SK-N-SH (cell line): ENCODE measurements at regions not wholly inside any gene's neighbourhood (a gene's known extent, or its start where the extent isn't known, plus 50 kb on each side); places are given as distances from the start of the nearest gene placed in this dataset.
"Not testable (repeated sequence)": the region's sequence is repeated elsewhere in the genome, so short reads cannot be mapped to it uniquely, and the experiment has no call there.

Experiments
- CTCF ChIA-PET: fragments of 300-600, 350-600 bp; formaldehyde crosslinking; extraction: SDS; loops from one replicate; lab custom pipeline; 2021; lab: Yijun Ruan, JAX
- POLR2A ChIA-PET: fragments of 350-600 bp; sonication (Branson Sonifier 250); formaldehyde crosslinking; extraction: SDS; loops from one replicate; lab custom pipeline; 2020; ENCODE audit warnings: antibody characterized with exemption, inconsistent platforms; lab: Yijun Ruan, JAX
- DNase-seq: peaks from one replicate; pipeline ENCODE4 v3.0.0; 2012
- H2AFZ ChIP-seq: fragments of 200-600 bp; sonication (generic); 2 replicates; pipeline ENCODE4 v1.8.1; 2016; ENCODE audit warnings: antibody characterized with exemption, mild to moderate bottlenecking, low read depth
- H3F3A ChIP-seq: fragments of 200-600 bp; sonication (generic); replicated peaks from 2 replicates; pipeline ENCODE3; 2016; ENCODE audit warnings: antibody characterized with exemption, mild to moderate bottlenecking; ENCODE audit not compliant: insufficient read depth
- H3K27ac ChIP-seq, 2 experiments: fragments of 200-500 bp in 1 of 2; fragments of 200-600 bp in 1 of 2; sonication (Bioruptor generic) in 1 of 2; sonication (generic), shearing (Covaris generic) in 1 of 2; 2 replicates each; pipeline versions ENCODE4 v1.5.1 to v1.6.1; 2014 to 2016; ENCODE audit warnings: low read depth in 2 of 2, inconsistent platforms in 1 of 2, low read length in 1 of 2, mild to moderate bottlenecking in 1 of 2, mixed read lengths in 1 of 2
- H3K27me3 ChIP-seq: fragments of 200-600 bp; sonication (generic), shearing (Covaris generic); 2 replicates; pipeline ENCODE4 v1.6.1; 2016; ENCODE audit warnings: mixed run types; ENCODE audit not compliant: insufficient read depth
- H3K36me3 ChIP-seq, 2 experiments: fragments of 200-500 bp in 1 of 2; fragments of 200-600 bp in 1 of 2; sonication (Bioruptor generic) in 1 of 2; sonication (generic) in 1 of 2; replicated peaks in 1 of 2; 2 replicates each; pipeline versions ENCODE3 to v1.5.1; 2014 to 2016; ENCODE audit warnings: low read length in 1 of 2, mild to moderate bottlenecking in 1 of 2; ENCODE audit not compliant: insufficient read depth in 2 of 2, control insufficient read depth in 1 of 2
- H3K4me1 ChIP-seq, 2 experiments: fragments of 200-500 bp in 1 of 2; fragments of 200-600 bp in 1 of 2; sonication (Bioruptor generic) in 1 of 2; sonication (generic), shearing (Covaris generic) in 1 of 2; 2 replicates each; pipeline versions ENCODE4 v1.5.1 to v1.6.1; 2014 to 2016; ENCODE audit warnings: low read depth in 1 of 2, low read length in 1 of 2, mixed run types in 1 of 2; ENCODE audit not compliant: insufficient read depth in 2 of 2, control insufficient read depth in 1 of 2
- H3K4me2 ChIP-seq: fragments of 200-600 bp; sonication (generic), shearing (Covaris generic); 2 replicates; pipeline ENCODE4 v1.6.1; 2017; ENCODE audit warnings: mixed run types
- H3K4me3 ChIP-seq, 2 experiments: fragments of 200-500 bp in 1 of 2; fragments of 200-600 bp in 1 of 2; sonication (Bioruptor generic) in 1 of 2; sonication (generic), shearing (Covaris generic) in 1 of 2; 2 replicates each; pipeline versions ENCODE4 v1.5.1 to v1.8.1; 2014 to 2016; ENCODE audit warnings: low read depth in 2 of 2, inconsistent platforms in 1 of 2, low read length in 1 of 2, mild to moderate bottlenecking in 1 of 2, mixed read lengths in 1 of 2, moderate library complexity in 1 of 2
- H3K79me2 ChIP-seq: fragments of 200-600 bp; sonication (generic); 2 replicates; pipeline ENCODE4 v1.8.1; 2017; ENCODE audit warnings: mild to moderate bottlenecking; ENCODE audit not compliant: insufficient read depth
- H3K9ac ChIP-seq: fragments of 200-600 bp; sonication (generic); 2 replicates; pipeline ENCODE4 v1.6.1; 2017; ENCODE audit warnings: mixed run types
- H3K9me2 ChIP-seq: fragments of 200-600 bp; sonication (generic); 2 replicates; pipeline ENCODE4 v1.6.1; 2017; ENCODE audit warnings: mixed run types
- H3K9me3 ChIP-seq: fragments of 200-600 bp; sonication (generic); 2 replicates; pipeline ENCODE4 v1.6.1; 2017; ENCODE audit warnings: mixed run types, mild to moderate bottlenecking, moderate library complexity
- H4K20me1 ChIP-seq: fragments of 200-600 bp; sonication (generic); 2 replicates; pipeline ENCODE4 v1.6.1; 2017; ENCODE audit warnings: mild to moderate bottlenecking, mixed run types; ENCODE audit not compliant: insufficient read depth
- ELF1 ChIP-seq: IDR thresholded peaks from 2 replicates; pipeline ENCODE4 v1.4.0; 2012
- EZH2phosphoT487 ChIP-seq: fragments of 200-600 bp; sonication (generic); IDR thresholded peaks from 2 replicates; pipeline ENCODE4 v1.6.1; 2017; ENCODE audit warnings: low read depth, mixed run types, mild to moderate bottlenecking, antibody characterized with exemption, moderate library complexity, borderline replicate concordance
- MEF2A ChIP-seq: IDR thresholded peaks from 2 replicates; pipeline ENCODE4 v1.4.0; 2012; ENCODE audit warnings: low read depth, borderline replicate concordance
- MXI1 ChIP-seq: IDR thresholded peaks from 2 replicates; pipeline ENCODE4 v1.6.1; 2012; ENCODE audit warnings: mild to moderate bottlenecking, low read depth, low read length, improper control_type of control experiment
- POLR2AphosphoS5 ChIP-seq: IDR thresholded peaks from 2 replicates; pipeline ENCODE4 v1.6.1; 2012; ENCODE audit warnings: low read depth, low read length
- RAD21 ChIP-seq: IDR thresholded peaks from 2 replicates; pipeline ENCODE4 v1.6.1; 2012; ENCODE audit warnings: mild to moderate bottlenecking, low read length
- TAF1 ChIP-seq: IDR thresholded peaks from 2 replicates; pipeline ENCODE4 v1.6.1; 2012; ENCODE audit warnings: low read depth, mild to moderate bottlenecking, low read length, moderate library complexity, borderline replicate concordance
- TCF12 ChIP-seq: IDR thresholded peaks from 2 replicates; pipeline ENCODE4 v1.4.0; 2012
- TEAD4 ChIP-seq: IDR thresholded peaks from 2 replicates; pipeline ENCODE4 v1.4.0; 2012; ENCODE audit warnings: mild to moderate bottlenecking, borderline replicate concordance; ENCODE audit not compliant: insufficient read depth
- YY1 ChIP-seq: IDR thresholded peaks from 2 replicates; pipeline ENCODE4 v1.4.0; 2012; ENCODE audit warnings: low read depth, mild to moderate bottlenecking
- WGBS: methylation state at CpG from one replicate; pipeline ENCODE4 v1.1.6; 2017; ENCODE audit warnings: low lambda C conversion rate; 5-methylcytosine and 5-hydroxymethylcytosine counted together
- TF ChIP-seq, protein P1 (sequence below): fragments of 150-350 bp; IDR thresholded peaks from 2 replicates; pipeline ENCODE4 v1.6.1; 2017; ENCODE audit warnings: antibody characterized with exemption, low read length, low read depth, borderline replicate concordance
- TF ChIP-seq, protein P2 (sequence below): fragments of 150-350 bp; IDR thresholded peaks from 2 replicates; pipeline ENCODE4 v1.6.1; 2016; ENCODE audit warnings: mild to moderate bottlenecking, low read depth, low read length
- TF ChIP-seq, protein P3 (sequence below): IDR thresholded peaks from 2 replicates; pipeline ENCODE4 v1.4.0; 2012; ENCODE audit warnings: low read depth, borderline replicate concordance
- TF ChIP-seq, protein P4 (sequence below): IDR thresholded peaks from 2 replicates; pipeline ENCODE4 v1.6.1; 2012; ENCODE audit warnings: mild to moderate bottlenecking, low read depth, low read length, moderate library complexity

GRCh38 chr7:142579946-142580345 lies 169.3 kb upstream of the PRSS1 start:
- H3K9ac ChIP-seq = no peak overlapping the region
- peaks cover 0 to 6% of the 10 kb centered on the region in 2 experiments; a peak in 3 of 4 replicates for H3K4me1 ChIP-seq
- 93% methylated on average over 1 of the region's 1 CpG for WGBS
- no peaks in the 10 kb centered on the region for H3K27me3 ChIP-seq
- no peaks in the 10 kb centered on the region for H3K36me3 ChIP-seq
- DNase-seq = no peak
- H3K27ac ChIP-seq = no peak overlapping the region
- H3K4me3 ChIP-seq = no peak overlapping the region
- no peaks in the 10 kb centered on the region for H3K9me3 ChIP-seq
- H3F3A ChIP-seq = no peaks in the 10 kb centered on the region
- TF ChIP-seq, protein P1, sequence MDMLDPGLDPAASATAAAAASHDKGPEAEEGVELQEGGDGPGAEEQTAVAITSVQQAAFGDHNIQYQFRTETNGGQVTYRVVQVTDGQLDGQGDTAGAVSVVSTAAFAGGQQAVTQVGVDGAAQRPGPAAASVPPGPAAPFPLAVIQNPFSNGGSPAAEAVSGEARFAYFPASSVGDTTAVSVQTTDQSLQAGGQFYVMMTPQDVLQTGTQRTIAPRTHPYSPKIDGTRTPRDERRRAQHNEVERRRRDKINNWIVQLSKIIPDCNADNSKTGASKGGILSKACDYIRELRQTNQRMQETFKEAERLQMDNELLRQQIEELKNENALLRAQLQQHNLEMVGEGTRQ = no peak
- TF ChIP-seq, protein P2, sequence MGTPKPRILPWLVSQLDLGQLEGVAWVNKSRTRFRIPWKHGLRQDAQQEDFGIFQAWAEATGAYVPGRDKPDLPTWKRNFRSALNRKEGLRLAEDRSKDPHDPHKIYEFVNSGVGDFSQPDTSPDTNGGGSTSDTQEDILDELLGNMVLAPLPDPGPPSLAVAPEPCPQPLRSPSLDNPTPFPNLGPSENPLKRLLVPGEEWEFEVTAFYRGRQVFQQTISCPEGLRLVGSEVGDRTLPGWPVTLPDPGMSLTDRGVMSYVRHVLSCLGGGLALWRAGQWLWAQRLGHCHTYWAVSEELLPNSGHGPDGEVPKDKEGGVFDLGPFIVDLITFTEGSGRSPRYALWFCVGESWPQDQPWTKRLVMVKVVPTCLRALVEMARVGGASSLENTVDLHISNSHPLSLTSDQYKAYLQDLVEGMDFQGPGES = no peak
- no peak for TF ChIP-seq RAD21
- H3K79me2 ChIP-seq = no peaks in the 10 kb centered on the region
- ChIA-PET POLR2A (no interaction called here), CTCF (interaction anchor here (0.9 to 6.2 kb wide), 4 partner anchors 17 to 45 kb away, joined by 3 to 34 read pairs (median 4); no protein-coding TSS in a partner anchor)
- H4K20me1 ChIP-seq = no peaks in the 10 kb centered on the region
- H3K4me2 ChIP-seq = no peak overlapping the region
- no peaks in the 10 kb centered on the region for H3K9me2 ChIP-seq
- no peak overlapping the region for H2AFZ ChIP-seq

DNA sequence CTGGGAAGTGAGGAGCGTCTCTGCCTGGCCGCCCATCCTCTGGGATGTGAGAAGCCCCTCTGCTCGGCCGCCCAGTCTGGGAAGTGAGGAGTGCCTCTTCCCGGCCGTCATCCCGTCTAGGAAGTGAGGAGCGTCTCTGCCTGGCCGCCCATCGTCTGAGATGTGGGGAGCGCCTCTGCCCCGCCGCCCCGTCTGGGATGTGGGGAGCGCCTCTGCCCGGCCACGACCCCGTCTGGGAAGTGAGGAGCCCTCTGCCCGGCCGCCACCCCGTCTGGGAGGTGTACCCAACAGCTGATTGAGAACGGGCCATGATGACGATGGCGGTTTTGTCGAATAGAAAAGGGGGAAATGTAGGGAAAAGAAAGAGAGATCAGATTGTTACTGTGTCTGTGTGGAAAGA lies 173.9 kb upstream of the PRSS1 start:
- H2AFZ ChIP-seq, H3K9ac ChIP-seq, H3K4me1 ChIP-seq, H3K27me3 ChIP-seq, H3K36me3 ChIP-seq, H3K4me2 ChIP-seq, H3K4me3 ChIP-seq, POLR2A ChIA-PET, H3K27ac ChIP-seq, H3F3A ChIP-seq, H3K9me3 ChIP-seq, H3K9me2 ChIP-seq, H4K20me1 ChIP-seq, DNase-seq, H3K79me2 ChIP-seq: not testable (repeated sequence)
- CTCF ChIA-PET = interaction anchor here (1.5 kb wide), 1 partner anchor 10 kb away, joined by 7 read pairs; no protein-coding TSS in a partner anchor
- WGBS = 91% methylated on average over 13 of the region's 25 CpGs

- 80% methylated on average over 3 of the region's 3 CpGs for WGBS
- H2AFZ ChIP-seq = no peak overlapping the region
- H3K27ac ChIP-seq = no peak overlapping the region
- 0 out of 2 replicates have a peak, but pooled peaks cover 4% of the 10 kb centered on the region for H3K9me3 ChIP-seq
- peaks cover 18% of the 10 kb centered on the region for H3F3A ChIP-seq
- H3K9me2 ChIP-seq = no peaks in the 10 kb centered on the region
- H3K4me1 ChIP-seq = peaks cover 0 to 24% of the 10 kb centered on the region in 2 experiments; a peak in 2 of 4 replicates
- no peaks in the 10 kb centered on the region for H3K27me3 ChIP-seq
- H3K79me2 ChIP-seq = no peaks in the 10 kb centered on the region
- CTCF ChIA-PET = interaction anchor here (1.5 to 5.4 kb wide), 6 partner anchors 13 to 212 kb away, joined by 3 to 21 read pairs (median 12); no protein-coding TSS in a partner anchor
- no peaks in the 10 kb centered on the region for H3K36me3 ChIP-seq
- no peak overlapping the region for H3K4me2 ChIP-seq
- POLR2A ChIA-PET = no interaction called here
- H4K20me1 ChIP-seq = no peaks in the 10 kb centered on the region
- H3K4me3 ChIP-seq = no peak overlapping the region
- no peak overlapping the region for H3K9ac ChIP-seq
- no peak for DNase-seq
- TF ChIP-seq, protein P3, sequence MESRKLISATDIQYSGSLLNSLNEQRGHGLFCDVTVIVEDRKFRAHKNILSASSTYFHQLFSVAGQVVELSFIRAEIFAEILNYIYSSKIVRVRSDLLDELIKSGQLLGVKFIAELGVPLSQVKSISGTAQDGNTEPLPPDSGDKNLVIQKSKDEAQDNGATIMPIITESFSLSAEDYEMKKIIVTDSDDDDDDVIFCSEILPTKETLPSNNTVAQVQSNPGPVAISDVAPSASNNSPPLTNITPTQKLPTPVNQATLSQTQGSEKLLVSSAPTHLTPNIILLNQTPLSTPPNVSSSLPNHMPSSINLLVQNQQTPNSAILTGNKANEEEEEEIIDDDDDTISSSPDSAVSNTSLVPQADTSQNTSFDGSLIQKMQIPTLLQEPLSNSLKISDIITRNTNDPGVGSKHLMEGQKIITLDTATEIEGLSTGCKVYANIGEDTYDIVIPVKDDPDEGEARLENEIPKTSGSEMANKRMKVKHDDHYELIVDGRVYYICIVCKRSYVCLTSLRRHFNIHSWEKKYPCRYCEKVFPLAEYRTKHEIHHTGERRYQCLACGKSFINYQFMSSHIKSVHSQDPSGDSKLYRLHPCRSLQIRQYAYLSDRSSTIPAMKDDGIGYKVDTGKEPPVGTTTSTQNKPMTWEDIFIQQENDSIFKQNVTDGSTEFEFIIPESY = no peak
- no peak for TF ChIP-seq POLR2AphosphoS5
- TF ChIP-seq TCF12 = no peak
- TF ChIP-seq TEAD4 = no peak
- no peak for TF ChIP-seq MXI1
- no peak for TF ChIP-seq RAD21
- TF ChIP-seq YY1 = no peak
- TF ChIP-seq MEF2A = no peak
- TF ChIP-seq ELF1 = no peak
- no peak for TF ChIP-seq TAF1
- TF ChIP-seq, protein P4, sequence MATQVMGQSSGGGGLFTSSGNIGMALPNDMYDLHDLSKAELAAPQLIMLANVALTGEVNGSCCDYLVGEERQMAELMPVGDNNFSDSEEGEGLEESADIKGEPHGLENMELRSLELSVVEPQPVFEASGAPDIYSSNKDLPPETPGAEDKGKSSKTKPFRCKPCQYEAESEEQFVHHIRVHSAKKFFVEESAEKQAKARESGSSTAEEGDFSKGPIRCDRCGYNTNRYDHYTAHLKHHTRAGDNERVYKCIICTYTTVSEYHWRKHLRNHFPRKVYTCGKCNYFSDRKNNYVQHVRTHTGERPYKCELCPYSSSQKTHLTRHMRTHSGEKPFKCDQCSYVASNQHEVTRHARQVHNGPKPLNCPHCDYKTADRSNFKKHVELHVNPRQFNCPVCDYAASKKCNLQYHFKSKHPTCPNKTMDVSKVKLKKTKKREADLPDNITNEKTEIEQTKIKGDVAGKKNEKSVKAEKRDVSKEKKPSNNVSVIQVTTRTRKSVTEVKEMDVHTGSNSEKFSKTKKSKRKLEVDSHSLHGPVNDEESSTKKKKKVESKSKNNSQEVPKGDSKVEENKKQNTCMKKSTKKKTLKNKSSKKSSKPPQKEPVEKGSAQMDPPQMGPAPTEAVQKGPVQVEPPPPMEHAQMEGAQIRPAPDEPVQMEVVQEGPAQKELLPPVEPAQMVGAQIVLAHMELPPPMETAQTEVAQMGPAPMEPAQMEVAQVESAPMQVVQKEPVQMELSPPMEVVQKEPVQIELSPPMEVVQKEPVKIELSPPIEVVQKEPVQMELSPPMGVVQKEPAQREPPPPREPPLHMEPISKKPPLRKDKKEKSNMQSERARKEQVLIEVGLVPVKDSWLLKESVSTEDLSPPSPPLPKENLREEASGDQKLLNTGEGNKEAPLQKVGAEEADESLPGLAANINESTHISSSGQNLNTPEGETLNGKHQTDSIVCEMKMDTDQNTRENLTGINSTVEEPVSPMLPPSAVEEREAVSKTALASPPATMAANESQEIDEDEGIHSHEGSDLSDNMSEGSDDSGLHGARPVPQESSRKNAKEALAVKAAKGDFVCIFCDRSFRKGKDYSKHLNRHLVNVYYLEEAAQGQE = no peak
- TF ChIP-seq EZH2phosphoT487 = no peak
Observed at GRCh38 chr7:142571581-142571980, 177.7 kb upstream of the PRSS1 start.
